Neural cell (in vitro differentiated cells): ENCODE measurements at regions not wholly inside any gene's neighbourhood (a gene's known extent, or its start where the extent isn't known, plus 50 kb on each side); places are given as distances from the start of the nearest gene placed in this dataset.

ENCODE experiments used
- H2AFZ ChIP-seq: fragments of 200-600, 300-800 bp; sonication (generic), shearing (Covaris generic); 2 replicates; pipeline ENCODE4 v1.6.0; 2014; ENCODE audit warnings: low read depth, mild to moderate bottlenecking, antibody characterized with exemption, low read length, moderate library complexity
- H3F3A ChIP-seq: fragments of 200-600 bp; shearing (Covaris generic); 2 replicates; pipeline ENCODE4 v1.6.1; 2016; ENCODE audit warnings: mild to moderate bottlenecking, moderate library complexity, mixed read lengths, antibody characterized with exemption, low read length; ENCODE audit not compliant: insufficient read depth, poor library complexity, severe bottlenecking
- H3K27ac ChIP-seq: fragments of 200-600, 300-800 bp; sonication (generic), shearing (Covaris generic); 2 replicates; pipeline ENCODE4 v1.5.1; 2014; ENCODE audit warnings: mild to moderate bottlenecking, low read length, moderate library complexity
- H3K27me3 ChIP-seq: fragments of 300-800, 200-600 bp; sonication (generic), shearing (Covaris generic); 2 replicates; pipeline ENCODE4 v1.6.0; 2014; ENCODE audit warnings: mild to moderate bottlenecking, low read depth, low read length, moderate library complexity; ENCODE audit not compliant: insufficient read depth
- H3K36me3 ChIP-seq: fragments of 300-800, 200-600 bp; sonication (generic), shearing (Covaris generic); 2 replicates; pipeline ENCODE4 v1.5.1; 2014; ENCODE audit warnings: mild to moderate bottlenecking, antibody characterized with exemption, low read length, moderate library complexity; ENCODE audit not compliant: insufficient read depth
- H3K4me2 ChIP-seq: fragments of 300-800, 200-600 bp; sonication (generic), shearing (Covaris generic); 2 replicates; pipeline ENCODE4 v1.6.0; 2014; ENCODE audit warnings: mild to moderate bottlenecking, low read length
- H3K4me3 ChIP-seq: fragments of 300-800, 200-600 bp; sonication (generic), shearing (Covaris generic); 2 replicates; pipeline ENCODE4 v1.5.1; 2014; ENCODE audit warnings: mild to moderate bottlenecking, low read length, moderate library complexity
- H3K79me2 ChIP-seq: fragments of 200-600 bp; shearing (Covaris generic); replicated peaks from 2 replicates; pipeline ENCODE4 v1.6.0; 2014; ENCODE audit warnings: mild to moderate bottlenecking, low read length, moderate library complexity; ENCODE audit not compliant: insufficient read depth
- H3K9ac ChIP-seq: fragments of 300-800, 200-600 bp; sonication (generic), shearing (Covaris generic); 2 replicates; pipeline ENCODE4 v1.6.1; 2016; ENCODE audit warnings: mild to moderate bottlenecking, low read length, mixed read lengths
- H3K9me2 ChIP-seq: fragments of 200-600 bp; shearing (Covaris generic); 2 replicates; pipeline ENCODE4 v1.6.1; 2016; ENCODE audit warnings: mild to moderate bottlenecking, low read length, mixed read lengths; ENCODE audit not compliant: insufficient read depth
- H3K9me3 ChIP-seq: fragments of 200-600, 300-800 bp; sonication (generic), shearing (Covaris generic); 2 replicates; pipeline ENCODE4 v1.6.1; 2016; ENCODE audit warnings: mild to moderate bottlenecking, mixed run types, low read length, moderate library complexity, mixed read lengths
- H4K20me1 ChIP-seq: fragments of 200-600 bp; shearing (Covaris generic); 2 replicates; pipeline ENCODE4 v1.6.1; 2016; ENCODE audit warnings: mild to moderate bottlenecking, mixed run types; ENCODE audit not compliant: insufficient read depth
- CTCF ChIP-seq: fragments of 450-650 bp; IDR thresholded peaks from 2 replicates; pipeline ENCODE4 v1.5.1; 2014; ENCODE audit warnings: antibody characterized with exemption, mild to moderate bottlenecking, moderate library complexity; ENCODE audit not compliant: poor library complexity, severe bottlenecking
- EP300 ChIP-seq: fragments of 450-650 bp; conservative IDR thresholded peaks from 2 replicates; pipeline ENCODE4 v1.6.1; 2014; ENCODE audit warnings: antibody characterized with exemption, mild to moderate bottlenecking, moderate library complexity; ENCODE audit not compliant: poor library complexity, severe bottlenecking
- EZH2 ChIP-seq: fragments of 200-600, 300-800 bp; shearing (Covaris generic), sonication (generic); IDR thresholded peaks from 2 replicates; pipeline ENCODE4 v1.6.1; 2014; ENCODE audit warnings: antibody characterized with exemption, low read length, borderline replicate concordance, mild to moderate bottlenecking; ENCODE audit not compliant: insufficient read depth, poor library complexity, severe bottlenecking
- MXI1 ChIP-seq: fragments of 450-650 bp; conservative IDR thresholded peaks from 2 replicates; pipeline ENCODE4 v1.6.1; 2014; ENCODE audit warnings: antibody characterized with exemption, mild to moderate bottlenecking; ENCODE audit not compliant: poor library complexity, severe bottlenecking
- POLR2AphosphoS5 ChIP-seq: IDR thresholded peaks from 2 replicates; pipeline ENCODE4 v1.6.1; 2012
- RAD21 ChIP-seq: fragments of 450-650 bp; conservative IDR thresholded peaks from 2 replicates; pipeline ENCODE4 v1.6.1; 2014; ENCODE audit warnings: antibody characterized with exemption, mild to moderate bottlenecking, moderate library complexity
- REST ChIP-seq: IDR thresholded peaks from 2 replicates; pipeline ENCODE4 v1.6.1; 2012; ENCODE audit warnings: borderline replicate concordance
- SMC3 ChIP-seq: fragments of 450-650 bp; conservative IDR thresholded peaks from 2 replicates; pipeline ENCODE4 v1.6.1; 2014; ENCODE audit warnings: antibody characterized with exemption, mild to moderate bottlenecking, moderate library complexity; ENCODE audit not compliant: poor library complexity
- TAF1 ChIP-seq: IDR thresholded peaks from 2 replicates; pipeline ENCODE4 v1.6.1; 2012; ENCODE audit warnings: low read depth

- no peaks in the 10 kb centered on the region for H3K9me3 ChIP-seq
- H3K27ac ChIP-seq = no peak overlapping the region
- TF ChIP-seq REST (no peak), MXI1 (no peak), POLR2AphosphoS5 (no peak), CTCF (no peak), SMC3 (no peak), TAF1 (no peak), EP300 (no peak), EZH2 (no peak), RAD21 (no peak)
- H3K36me3 ChIP-seq = no peaks in the 10 kb centered on the region
- no peaks in the 10 kb centered on the region for H3F3A ChIP-seq
- H4K20me1 ChIP-seq = no peaks in the 10 kb centered on the region
- no peaks in the 10 kb centered on the region for H3K9me2 ChIP-seq
- H2AFZ ChIP-seq = no peak overlapping the region
- no peak overlapping the region for H3K4me3 ChIP-seq
- no peaks in the 10 kb centered on the region for H3K79me2 ChIP-seq
- no peak overlapping the region for H3K9ac ChIP-seq
- H3K27me3 ChIP-seq = no peaks in the 10 kb centered on the region
- no peak overlapping the region for H3K4me2 ChIP-seq
Observed at GRCh38 chr20:23289724-23290395, 60.7 kb upstream of the NXT1 start.

- Histone ChIP-seq H2AFZ (no peak overlapping the region), H3K9ac (no peak overlapping the region), H3K4me3 (no peak overlapping the region), H3K79me2 (no peaks in the 10 kb centered on the region), H3F3A (no peaks in the 10 kb centered on the region), H3K9me2 (no peaks in the 10 kb centered on the region), H3K9me3 (no peaks in the 10 kb centered on the region), H3K36me3 (no peaks in the 10 kb centered on the region), H3K27me3 (no peaks in the 10 kb centered on the region), H4K20me1 (no peaks in the 10 kb centered on the region), H3K4me2 (no peak overlapping the region), H3K27ac (no peak overlapping the region)
- no peak for TF ChIP-seq POLR2AphosphoS5
- TF ChIP-seq CTCF = no peak
- no peak for TF ChIP-seq SMC3
- TF ChIP-seq EZH2 = no peak
- no peak for TF ChIP-seq TAF1
Observed at GRCh38 chr20:23289249-23289648, 61.3 kb upstream of the NXT1 start.
